Panc1 (cell line): ENCODE measurements at regions not wholly inside any gene's neighbourhood (a gene's known extent, or its start where the extent isn't known, plus 50 kb on each side); places are given as distances from the start of the nearest gene placed in this dataset.

Experiments
- ATAC-seq: fragments of 200-7000 bp; cut with Tn5 transposase; 2 replicates; pipeline ENCODE4 v1.9.1; 2020; ENCODE audit warnings: mild to moderate bottlenecking, moderate library complexity
- BruUV-seq: library from RNA; stranded (reverse); fragments of 400-500 nt; replicated peaks from 2 replicates; lab custom pipeline; 2021; lab: Mats Ljungman, UMichigan
- CTCF ChIA-PET: fragments of 300-600 bp; sonication (Branson Sonifier 250); formaldehyde crosslinking; loops from one replicate; lab custom pipeline; 2022; ENCODE audit warnings: antibody characterized with exemption; lab: Charles Lee
- POLR2A ChIA-PET: fragments of 300-600 bp; sonication (Branson Sonifier 250); formaldehyde crosslinking; loops from one replicate; lab custom pipeline; 2022; ENCODE audit warnings: antibody characterized with exemption; lab: Charles Lee
- DNase-seq: peaks from one replicate; pipeline ENCODE4 v3.0.0-alpha.2; 2010; ENCODE audit warnings: low read depth, low spot score
- H3K27ac ChIP-seq: 2 replicates; pipeline ENCODE4 v1.5.1; 2011; ENCODE audit warnings: mild to moderate bottlenecking, low read length, inconsistent platforms
- H3K27me3 ChIP-seq: fragments of 200-500 bp; sonication (Bioruptor generic); 2 replicates; pipeline ENCODE4 v1.6.0; 2014; ENCODE audit warnings: low read length, inconsistent platforms; ENCODE audit not compliant: control insufficient read depth, insufficient read depth
- H3K36me3 ChIP-seq: fragments of 200-500 bp; sonication (Bioruptor generic); 2 replicates; pipeline ENCODE4 v1.5.1; 2014; ENCODE audit warnings: inconsistent platforms, mild to moderate bottlenecking, low read length, moderate library complexity; ENCODE audit not compliant: control insufficient read depth, insufficient read depth
- H3K4me1 ChIP-seq: 2 replicates; pipeline ENCODE4 v1.5.1; 2011; ENCODE audit warnings: inconsistent platforms, mild to moderate bottlenecking, low read length, moderate library complexity; ENCODE audit not compliant: control insufficient read depth, insufficient read depth
- H3K4me3 ChIP-seq, 2 experiments: 2 replicates each; pipeline ENCODE4 v1.5.1; 2011 to 2012; ENCODE audit warnings: low read depth in 2 of 2, low read length in 2 of 2, mild to moderate bottlenecking in 2 of 2, inconsistent platforms in 1 of 2, moderate library complexity in 1 of 2
- H3K9me3 ChIP-seq: fragments of 200-500 bp; sonication (Bioruptor generic); 2 replicates; pipeline ENCODE4 v1.5.1; 2014; ENCODE audit warnings: low read depth, mild to moderate bottlenecking, inconsistent platforms, low read length, moderate library complexity; ENCODE audit not compliant: control insufficient read depth, insufficient read depth
- POLR2AphosphoS5 ChIP-seq: IDR thresholded peaks from 2 replicates; pipeline ENCODE4 v1.6.1; 2012; ENCODE audit warnings: mild to moderate bottlenecking, low read depth, low read length, moderate library complexity
- SIN3A ChIP-seq: IDR thresholded peaks from 2 replicates; pipeline ENCODE4 v1.6.1; 2012; ENCODE audit warnings: low read depth, mild to moderate bottlenecking, low read length, moderate library complexity, borderline replicate concordance; ENCODE audit not compliant: insufficient read depth
- TCF7L2 ChIP-seq: IDR thresholded peaks from 2 replicates; pipeline ENCODE4 v1.6.1; 2011; ENCODE audit warnings: mild to moderate bottlenecking, low read depth, low read length, inconsistent platforms
- in situ Hi-C: cut with HindIII; loops from 2 replicates; pipeline ENCODE4 v1.10.0; 2016; ENCODE audit warnings: low sequenced_read_pairs, low pct_unique_long_range_greater_than_20kb
- intact Hi-C: fragments of 100-400 bp; cut with micrococcal nuclease; formaldehyde crosslinking; loops from one replicate; pipeline ENCODE4 v1.10.0; 2022; ENCODE audit not compliant: unreplicated experiment
- TF ChIP-seq, protein P1 (sequence below), 2 experiments: IDR thresholded peaks; 2 replicates each; pipeline ENCODE4 v1.6.1; 2011 to 2012; ENCODE audit warnings: low read depth in 2 of 2, control low read depth in 1 of 2, low read length in 1 of 2, mild to moderate bottlenecking in 1 of 2, moderate library complexity in 1 of 2; ENCODE audit not compliant: insufficient read depth in 1 of 2
- TF ChIP-seq, protein P2 (sequence below): fragments of 450-650 bp; IDR thresholded peaks from 2 replicates; pipeline ENCODE4 v1.5.1; 2017; ENCODE audit warnings: mild to moderate bottlenecking

- no peaks in the 10 kb centered on the region for H3K9me3 ChIP-seq
- TF ChIP-seq, protein P1, sequence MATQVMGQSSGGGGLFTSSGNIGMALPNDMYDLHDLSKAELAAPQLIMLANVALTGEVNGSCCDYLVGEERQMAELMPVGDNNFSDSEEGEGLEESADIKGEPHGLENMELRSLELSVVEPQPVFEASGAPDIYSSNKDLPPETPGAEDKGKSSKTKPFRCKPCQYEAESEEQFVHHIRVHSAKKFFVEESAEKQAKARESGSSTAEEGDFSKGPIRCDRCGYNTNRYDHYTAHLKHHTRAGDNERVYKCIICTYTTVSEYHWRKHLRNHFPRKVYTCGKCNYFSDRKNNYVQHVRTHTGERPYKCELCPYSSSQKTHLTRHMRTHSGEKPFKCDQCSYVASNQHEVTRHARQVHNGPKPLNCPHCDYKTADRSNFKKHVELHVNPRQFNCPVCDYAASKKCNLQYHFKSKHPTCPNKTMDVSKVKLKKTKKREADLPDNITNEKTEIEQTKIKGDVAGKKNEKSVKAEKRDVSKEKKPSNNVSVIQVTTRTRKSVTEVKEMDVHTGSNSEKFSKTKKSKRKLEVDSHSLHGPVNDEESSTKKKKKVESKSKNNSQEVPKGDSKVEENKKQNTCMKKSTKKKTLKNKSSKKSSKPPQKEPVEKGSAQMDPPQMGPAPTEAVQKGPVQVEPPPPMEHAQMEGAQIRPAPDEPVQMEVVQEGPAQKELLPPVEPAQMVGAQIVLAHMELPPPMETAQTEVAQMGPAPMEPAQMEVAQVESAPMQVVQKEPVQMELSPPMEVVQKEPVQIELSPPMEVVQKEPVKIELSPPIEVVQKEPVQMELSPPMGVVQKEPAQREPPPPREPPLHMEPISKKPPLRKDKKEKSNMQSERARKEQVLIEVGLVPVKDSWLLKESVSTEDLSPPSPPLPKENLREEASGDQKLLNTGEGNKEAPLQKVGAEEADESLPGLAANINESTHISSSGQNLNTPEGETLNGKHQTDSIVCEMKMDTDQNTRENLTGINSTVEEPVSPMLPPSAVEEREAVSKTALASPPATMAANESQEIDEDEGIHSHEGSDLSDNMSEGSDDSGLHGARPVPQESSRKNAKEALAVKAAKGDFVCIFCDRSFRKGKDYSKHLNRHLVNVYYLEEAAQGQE (IDR thresholded peaks at IDR 0.05; ENCODE audit: insufficient read depth in 1 of 2, low read depth in 2 of 2, low read length in 1 of 2) = no peak
- TF ChIP-seq, protein P2, sequence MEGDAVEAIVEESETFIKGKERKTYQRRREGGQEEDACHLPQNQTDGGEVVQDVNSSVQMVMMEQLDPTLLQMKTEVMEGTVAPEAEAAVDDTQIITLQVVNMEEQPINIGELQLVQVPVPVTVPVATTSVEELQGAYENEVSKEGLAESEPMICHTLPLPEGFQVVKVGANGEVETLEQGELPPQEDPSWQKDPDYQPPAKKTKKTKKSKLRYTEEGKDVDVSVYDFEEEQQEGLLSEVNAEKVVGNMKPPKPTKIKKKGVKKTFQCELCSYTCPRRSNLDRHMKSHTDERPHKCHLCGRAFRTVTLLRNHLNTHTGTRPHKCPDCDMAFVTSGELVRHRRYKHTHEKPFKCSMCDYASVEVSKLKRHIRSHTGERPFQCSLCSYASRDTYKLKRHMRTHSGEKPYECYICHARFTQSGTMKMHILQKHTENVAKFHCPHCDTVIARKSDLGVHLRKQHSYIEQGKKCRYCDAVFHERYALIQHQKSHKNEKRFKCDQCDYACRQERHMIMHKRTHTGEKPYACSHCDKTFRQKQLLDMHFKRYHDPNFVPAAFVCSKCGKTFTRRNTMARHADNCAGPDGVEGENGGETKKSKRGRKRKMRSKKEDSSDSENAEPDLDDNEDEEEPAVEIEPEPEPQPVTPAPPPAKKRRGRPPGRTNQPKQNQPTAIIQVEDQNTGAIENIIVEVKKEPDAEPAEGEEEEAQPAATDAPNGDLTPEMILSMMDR = peak; percentile 49
- in situ Hi-C loops = no loop called here
- ATAC-seq (no peak), DNase-seq (no peak)
- no peak overlapping the region for H3K27ac ChIP-seq
- H3K27me3 ChIP-seq = peaks cover 2% of the 10 kb centered on the region; the same call in 1 of the 2 replicates
- intact Hi-C loops = loop anchor here (2.0 kb wide), 1 partner anchor 70 kb away; no protein-coding TSS in a partner anchor
- no peak overlapping the region for H3K4me3 ChIP-seq
- ChIA-PET POLR2A (no interaction called here), CTCF (interaction anchor here (0.6 to 0.7 kb wide), 2 partner anchors 72 to 160 kb away, joined by 3 to 4 read pairs; no protein-coding TSS in a partner anchor)
- no TSS peak for BruUV-seq
- no peaks in the 10 kb centered on the region for H3K36me3 ChIP-seq
- no peaks in the 10 kb centered on the region for H3K4me1 ChIP-seq
These were observed 61.4 kb upstream of the ELK3 start for GRCh38 chr12:96132819-96133218.

- in situ Hi-C loops (no loop called here), intact Hi-C loops (no loop called here)
- ATAC-seq (no peak), DNase-seq (no peak)
- H3K4me1 ChIP-seq = no peaks in the 10 kb centered on the region
- POLR2A ChIA-PET = no interaction called here
- H3K4me3 ChIP-seq = no peak overlapping the region
- H3K27ac ChIP-seq = no peak overlapping the region
- BruUV-seq = no TSS peak
- no peaks in the 10 kb centered on the region for H3K9me3 ChIP-seq
- CTCF ChIA-PET = no interaction called here
- H3K27me3 ChIP-seq = peaks cover 2% of the 10 kb centered on the region; the same call in 1 of the 2 replicates
- no peaks in the 10 kb centered on the region for H3K36me3 ChIP-seq
- TF ChIP-seq SIN3A (no peak), POLR2AphosphoS5 (no peak), TCF7L2 (no peak)
- TF ChIP-seq, protein P2 = no peak
- TF ChIP-seq, protein P1 (IDR thresholded peaks at IDR 0.05; ENCODE audit: insufficient read depth in 1 of 2, low read depth in 2 of 2, low read length in 1 of 2) = no peak
These were observed 60.0 kb upstream of the ELK3 start for GRCh38 chr12:96134200-96134599.
